SK-N-MC (cell line): ENCODE measurements at regions not wholly inside any gene's neighbourhood (a gene's known extent, or its start where the extent isn't known, plus 50 kb on each side); places are given as distances from the start of the nearest gene placed in this dataset.

Experiments
- EZH2 ChIP-seq: fragments of 200-600 bp; sonication (generic); IDR thresholded peaks from one replicate; pipeline ENCODE4 v1.6.1; 2017; ENCODE audit warnings: antibody characterized with exemption
- FOXP2 ChIP-seq: optimal IDR thresholded peaks from 2 replicates; pipeline ENCODE3; 2011; ENCODE audit warnings: mild to moderate bottlenecking, moderate library complexity; ENCODE audit not compliant: insufficient read depth; ENCODE audit errors: extremely low read length, control extremely low read depth
- POLR2AphosphoS5 ChIP-seq: IDR thresholded peaks from 2 replicates; pipeline ENCODE4 v1.6.1; 2012; ENCODE audit warnings: mild to moderate bottlenecking, low read depth, low read length, borderline replicate concordance

GRCh38 chr4:54548831-54549460 lies 108.8 kb upstream of the KIT start:
- TF ChIP-seq POLR2AphosphoS5 (no peak), EZH2 (no peak), FOXP2 (no peak)
